ENCODE measurements at regions not wholly inside any gene's neighbourhood (a gene's known extent, or its start where the extent isn't known, plus 50 kb on each side); places are given as distances from the start of the nearest gene placed in this dataset.
A peak's percentile ranks its signal among the peaks of the same experiment; 100 is the strongest.

DNA sequence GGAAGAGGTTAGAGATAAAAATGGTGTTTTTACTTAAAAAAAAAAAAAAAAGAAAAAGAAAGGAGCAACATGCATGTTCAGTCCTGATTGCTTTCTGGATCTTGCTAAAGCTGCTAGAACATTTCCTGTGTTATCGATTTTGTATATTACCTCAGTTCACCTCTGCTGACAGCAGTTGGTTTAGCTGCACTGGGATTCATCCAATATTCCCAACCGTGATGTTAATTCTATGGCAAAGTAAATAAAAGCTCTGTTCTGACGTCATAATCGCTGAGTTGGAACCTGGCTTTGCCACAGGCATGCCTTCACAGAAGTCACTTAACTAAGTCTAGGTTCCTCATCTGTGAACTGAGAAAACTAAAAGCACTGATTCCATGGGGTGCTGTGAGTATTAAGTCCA is 90.7 kb upstream of the SORBS2 start:
- ATAC-seq (ENCODE audit: low read depth) (no peak), DNase-seq (ENCODE audit: low spot score) (no peak)
- TF ChIP-seq, protein P1, sequence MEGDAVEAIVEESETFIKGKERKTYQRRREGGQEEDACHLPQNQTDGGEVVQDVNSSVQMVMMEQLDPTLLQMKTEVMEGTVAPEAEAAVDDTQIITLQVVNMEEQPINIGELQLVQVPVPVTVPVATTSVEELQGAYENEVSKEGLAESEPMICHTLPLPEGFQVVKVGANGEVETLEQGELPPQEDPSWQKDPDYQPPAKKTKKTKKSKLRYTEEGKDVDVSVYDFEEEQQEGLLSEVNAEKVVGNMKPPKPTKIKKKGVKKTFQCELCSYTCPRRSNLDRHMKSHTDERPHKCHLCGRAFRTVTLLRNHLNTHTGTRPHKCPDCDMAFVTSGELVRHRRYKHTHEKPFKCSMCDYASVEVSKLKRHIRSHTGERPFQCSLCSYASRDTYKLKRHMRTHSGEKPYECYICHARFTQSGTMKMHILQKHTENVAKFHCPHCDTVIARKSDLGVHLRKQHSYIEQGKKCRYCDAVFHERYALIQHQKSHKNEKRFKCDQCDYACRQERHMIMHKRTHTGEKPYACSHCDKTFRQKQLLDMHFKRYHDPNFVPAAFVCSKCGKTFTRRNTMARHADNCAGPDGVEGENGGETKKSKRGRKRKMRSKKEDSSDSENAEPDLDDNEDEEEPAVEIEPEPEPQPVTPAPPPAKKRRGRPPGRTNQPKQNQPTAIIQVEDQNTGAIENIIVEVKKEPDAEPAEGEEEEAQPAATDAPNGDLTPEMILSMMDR (IDR thresholded peaks at IDR 0.05; ENCODE audit: poor library complexity, severe bottlenecking) = no peak
- Histone ChIP-seq H3K27ac (ENCODE audit: poor library complexity, severe bottlenecking) (no peak overlapping the region), H3K4me3 (ENCODE audit: severe bottlenecking) (no peak overlapping the region), H3K27me3 (ENCODE audit: insufficient read depth, poor library complexity, severe bottlenecking) (no peaks in the 10 kb centered on the region), H3K9me3 (ENCODE audit: severe bottlenecking) (no peaks in the 10 kb centered on the region), H3K4me1 (ENCODE audit: insufficient read depth, poor library complexity, severe bottlenecking) (peaks cover 9% of the 10 kb centered on the region), H3K36me3 (ENCODE audit: low read depth) (no peaks in the 10 kb centered on the region)

DNA sequence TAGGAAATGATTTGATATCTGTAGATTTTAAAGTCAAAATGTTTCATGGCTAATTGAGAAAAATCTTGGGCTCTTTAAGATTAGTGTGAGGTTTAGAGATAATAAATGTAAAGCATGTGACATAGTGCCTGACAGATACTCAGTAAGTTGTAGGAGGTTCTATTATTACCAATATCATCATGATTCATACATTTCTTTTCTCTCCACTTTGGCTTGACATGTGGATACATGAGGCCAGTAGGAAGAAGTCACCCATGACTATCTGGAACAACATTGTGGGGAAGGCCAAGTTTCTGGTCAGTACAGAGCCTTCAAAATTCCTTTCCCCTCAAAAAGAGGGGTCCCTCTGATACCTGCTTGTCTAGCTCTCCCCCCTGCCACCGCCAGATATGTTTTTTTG is 91.2 kb upstream of the SORBS2 start:
- no peaks in the 10 kb centered on the region for H3K27me3 ChIP-seq (ENCODE audit: insufficient read depth, poor library complexity, severe bottlenecking)
- no peak overlapping the region for H3K4me3 ChIP-seq (ENCODE audit: severe bottlenecking)
- peaks cover 9% of the 10 kb centered on the region for H3K4me1 ChIP-seq (ENCODE audit: insufficient read depth, poor library complexity, severe bottlenecking)
- no peaks in the 10 kb centered on the region for H3K9me3 ChIP-seq (ENCODE audit: severe bottlenecking)
- DNase-seq (ENCODE audit: low spot score) (no peak), ATAC-seq (ENCODE audit: low read depth) (peak; percentile 67)
- TF ChIP-seq, protein P1 (IDR thresholded peaks at IDR 0.05; ENCODE audit: poor library complexity, severe bottlenecking) = no peak
- no peak overlapping the region for H3K27ac ChIP-seq (ENCODE audit: poor library complexity, severe bottlenecking)
- H3K36me3 ChIP-seq (ENCODE audit: low read depth) = no peaks in the 10 kb centered on the region

DNA sequence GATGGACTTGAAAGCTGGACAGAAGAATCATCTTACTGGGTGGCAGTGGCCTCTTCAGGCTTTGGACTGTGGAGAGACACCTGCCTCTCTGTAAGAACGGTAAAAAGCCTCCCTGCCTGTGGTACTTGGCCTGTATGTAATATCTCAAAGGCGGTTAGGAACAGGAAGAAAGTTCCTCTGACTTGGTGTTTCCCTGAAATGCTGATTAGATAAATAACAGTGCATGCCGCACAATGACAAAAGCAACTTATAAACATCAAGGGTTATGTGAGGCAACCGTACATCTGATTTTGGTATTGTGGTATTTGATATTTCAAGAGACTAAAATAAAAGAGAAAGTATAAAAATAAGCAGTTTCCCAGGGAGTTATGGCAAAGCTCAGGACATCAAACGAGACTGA is 92.4 kb upstream of the SORBS2 start:
- H3K36me3 ChIP-seq (ENCODE audit: low read depth) = no peaks in the 10 kb centered on the region
- H3K4me1 ChIP-seq (ENCODE audit: insufficient read depth, poor library complexity, severe bottlenecking) = peaks cover 9% of the 10 kb centered on the region
- no peak overlapping the region for H3K4me3 ChIP-seq (ENCODE audit: severe bottlenecking)
- TF ChIP-seq, protein P1 (IDR thresholded peaks at IDR 0.05; ENCODE audit: poor library complexity, severe bottlenecking) = no peak
- H3K9me3 ChIP-seq (ENCODE audit: severe bottlenecking) = no peaks in the 10 kb centered on the region
- no peak overlapping the region for H3K27ac ChIP-seq (ENCODE audit: poor library complexity, severe bottlenecking)
- DNase-seq (ENCODE audit: low spot score) = no peak
- H3K27me3 ChIP-seq (ENCODE audit: insufficient read depth, poor library complexity, severe bottlenecking) = no peaks in the 10 kb centered on the region
- ATAC-seq (ENCODE audit: low read depth) = no peak

DNA sequence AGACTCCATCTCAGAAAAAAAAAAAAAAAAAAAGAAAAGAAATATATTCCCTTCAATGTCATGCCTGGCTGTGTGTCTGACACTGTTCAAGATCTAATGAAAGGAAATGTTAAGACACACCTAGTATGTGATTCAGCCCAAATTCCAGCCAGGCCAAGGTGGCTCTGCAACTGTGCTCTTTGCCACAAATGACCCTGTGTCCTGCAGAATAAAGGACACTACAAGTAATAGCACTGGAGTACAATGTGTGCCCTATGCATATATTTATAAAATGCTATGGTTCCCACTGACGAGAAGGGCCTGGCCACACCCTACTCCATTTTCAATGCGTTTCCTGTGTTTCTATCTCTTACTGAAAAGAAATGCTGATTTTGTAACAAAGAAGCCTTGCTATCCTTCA is 98.0 kb upstream of the SORBS2 start:
- ATAC-seq (ENCODE audit: low read depth) (no peak), DNase-seq (ENCODE audit: low spot score) (no peak)
- peaks cover 19% of the 10 kb centered on the region for H3K4me1 ChIP-seq (ENCODE audit: insufficient read depth, poor library complexity, severe bottlenecking)
- TF ChIP-seq, protein P1 (IDR thresholded peaks at IDR 0.05; ENCODE audit: poor library complexity, severe bottlenecking) = no peak
- H3K27me3 ChIP-seq (ENCODE audit: insufficient read depth, poor library complexity, severe bottlenecking) = no peaks in the 10 kb centered on the region
- H3K27ac ChIP-seq (ENCODE audit: poor library complexity, severe bottlenecking) = no peak overlapping the region
- H3K9me3 ChIP-seq (ENCODE audit: severe bottlenecking) = no peaks in the 10 kb centered on the region
- H3K4me3 ChIP-seq (ENCODE audit: severe bottlenecking) = no peak overlapping the region
- no peaks in the 10 kb centered on the region for H3K36me3 ChIP-seq (ENCODE audit: low read depth)

DNA sequence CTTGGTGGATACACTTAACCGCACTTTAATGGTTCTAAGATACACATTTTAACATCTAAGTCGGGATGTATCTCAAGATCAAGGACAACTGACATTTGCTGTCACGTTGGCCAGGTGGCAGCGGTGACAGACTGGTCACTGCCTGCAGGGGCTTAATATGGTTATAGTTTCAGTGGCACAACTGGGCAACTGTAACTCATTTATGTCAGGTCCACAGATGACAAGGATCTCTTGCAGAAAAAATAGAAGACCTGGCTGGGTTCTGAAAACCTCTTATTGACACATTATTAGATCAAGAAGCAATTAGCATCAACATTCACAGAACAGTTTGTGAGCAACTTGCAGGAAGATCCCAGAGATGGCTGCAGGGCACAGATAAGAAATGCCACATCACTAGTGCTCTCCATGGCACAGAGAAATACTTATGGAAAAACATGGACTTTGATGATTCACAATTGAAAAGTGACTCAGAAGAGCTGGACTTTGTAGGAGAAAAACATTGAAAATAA is 99.6 kb upstream of the SORBS2 start:
- H3K4me1 ChIP-seq (ENCODE audit: insufficient read depth, poor library complexity, severe bottlenecking) = peaks cover 19% of the 10 kb centered on the region
- no peaks in the 10 kb centered on the region for H3K27me3 ChIP-seq (ENCODE audit: insufficient read depth, poor library complexity, severe bottlenecking)
- H3K27ac ChIP-seq (ENCODE audit: poor library complexity, severe bottlenecking) = no peak overlapping the region
- H3K4me3 ChIP-seq (ENCODE audit: severe bottlenecking) = no peak overlapping the region
- no peak for DNase-seq (ENCODE audit: low spot score)
- H3K9me3 ChIP-seq (ENCODE audit: severe bottlenecking) = no peaks in the 10 kb centered on the region
- TF ChIP-seq, protein P1 (IDR thresholded peaks at IDR 0.05; ENCODE audit: poor library complexity, severe bottlenecking) = no peak
- H3K36me3 ChIP-seq (ENCODE audit: low read depth) = no peaks in the 10 kb centered on the region
- no peak for ATAC-seq (ENCODE audit: low read depth)

All from RWPE2 (cell line).